WTC11 (cell line): ENCODE measurements at regions not wholly inside any gene's neighbourhood (a gene's known extent, or its start where the extent isn't known, plus 50 kb on each side); places are given as distances from the start of the nearest gene placed in this dataset.

Experiments used
- ATAC-seq: fragments of 200-7000 bp; cut with Tn5 transposase; 2 replicates; pipeline ENCODE4 v1.10.0; 2021; ENCODE audit warnings: mild to moderate bottlenecking, moderate library complexity
- CTCF ChIA-PET: fragments of 300-600 bp; sonication (Branson Sonifier 250); formaldehyde crosslinking; loops from one replicate; lab custom pipeline; 2021; ENCODE audit warnings: antibody characterized with exemption; lab: Charles Lee
- POLR2A ChIA-PET: fragments of 350-600 bp; sonication (Branson Sonifier 250); formaldehyde crosslinking; loops from one replicate; lab custom pipeline; 2021; ENCODE audit warnings: antibody characterized with exemption; lab: Charles Lee
- DNase-seq: peaks from one replicate; pipeline ENCODE4 v3.0.0; 2021; ENCODE audit warnings: low spot score
- H3K27ac Mint-ChIP-seq: 2 replicates; pipeline ENCODE4 v1.8.0; 2021; ENCODE audit warnings: mixed read lengths
- H3K27me3 Mint-ChIP-seq: 2 replicates; pipeline ENCODE4 v1.8.0; 2021; ENCODE audit warnings: low read depth, mild to moderate bottlenecking, moderate library complexity, mixed read lengths
- H3K36me3 Mint-ChIP-seq: 2 replicates; pipeline ENCODE4 v1.8.0; 2021; ENCODE audit warnings: mixed read lengths
- H3K4me1 Mint-ChIP-seq: 2 replicates; pipeline ENCODE4 v1.8.0; 2022; ENCODE audit warnings: mixed read lengths
- H3K4me3 Mint-ChIP-seq: 2 replicates; pipeline ENCODE4 v1.8.0; 2021; ENCODE audit warnings: mild to moderate bottlenecking, moderate library complexity, mixed read lengths
- H3K9me3 Mint-ChIP-seq: 2 replicates; pipeline ENCODE4 v1.8.0; 2021; ENCODE audit warnings: mixed read lengths
- AFF4 ChIP-seq: sonication (generic); formaldehyde crosslinking; IDR thresholded peaks from 2 replicates; pipeline ENCODE4 v1.8.1; 2023; ENCODE audit warnings: mild to moderate bottlenecking, missing genetic modification reagents, borderline replicate concordance
- CDX4 ChIP-seq: fragments of 250-450 bp; sonication (Bioruptor Pico); IDR thresholded peaks from 2 replicates; pipeline ENCODE4 v1.9.0; 2021; ENCODE audit warnings: moderate library complexity, mild to moderate bottlenecking, inconsistent platforms, borderline replicate concordance
- CREB1 ChIP-seq: sonication (generic); formaldehyde crosslinking; IDR thresholded peaks from 2 replicates; pipeline ENCODE4 v1.8.0; 2023; ENCODE audit warnings: mild to moderate bottlenecking, missing genetic modification reagents
- CREM ChIP-seq: sonication (generic); formaldehyde crosslinking; IDR thresholded peaks from 2 replicates; pipeline ENCODE4 v1.8.1; 2022; ENCODE audit warnings: mild to moderate bottlenecking, missing genetic modification reagents, moderate library complexity
- EMX1 ChIP-seq: fragments of 250-450 bp; sonication (Bioruptor Pico); IDR thresholded peaks from 2 replicates; pipeline ENCODE4 v1.8.0; 2021; ENCODE audit warnings: mild to moderate bottlenecking
- FOXK1 ChIP-seq: sonication (generic); formaldehyde crosslinking; IDR thresholded peaks from 2 replicates; pipeline ENCODE4 v1.8.0; 2022; ENCODE audit warnings: mild to moderate bottlenecking, moderate library complexity, missing genetic modification reagents
- GABPB1 ChIP-seq: sonication (generic); formaldehyde crosslinking; IDR thresholded peaks from 2 replicates; pipeline ENCODE4 v1.8.1; 2023; ENCODE audit warnings: mild to moderate bottlenecking, missing genetic modification reagents
- GTF2I ChIP-seq: fragments of 250-450 bp; sonication (Bioruptor Pico); conservative IDR thresholded peaks from 2 replicates; pipeline ENCODE4 v1.4.0; 2021; ENCODE audit warnings: mild to moderate bottlenecking
- HMGA2 ChIP-seq: fragments of 250-450 bp; sonication (Bioruptor Pico); IDR thresholded peaks from 2 replicates; pipeline ENCODE4 v1.4.0; 2021; ENCODE audit warnings: mild to moderate bottlenecking, moderate library complexity
- IRF1 ChIP-seq: sonication (generic); formaldehyde crosslinking; IDR thresholded peaks from 2 replicates; pipeline ENCODE4 v1.8.0; 2023; ENCODE audit warnings: missing genetic modification reagents
- NFE2L1 ChIP-seq: sonication (generic); formaldehyde crosslinking; IDR thresholded peaks from 2 replicates; pipeline ENCODE4 v1.8.1; 2023; ENCODE audit warnings: missing genetic modification reagents
- NFYB ChIP-seq: sonication (generic); formaldehyde crosslinking; conservative IDR thresholded peaks from 2 replicates; pipeline ENCODE4 v1.8.0; 2022; ENCODE audit warnings: low read depth, missing genetic modification reagents
- PREB ChIP-seq: sonication (generic); formaldehyde crosslinking; IDR thresholded peaks from 2 replicates; pipeline ENCODE4 v1.8.1; 2022; ENCODE audit warnings: mild to moderate bottlenecking, missing genetic modification reagents, moderate library complexity, borderline replicate concordance
- RORB ChIP-seq: fragments of 250-450 bp; sonication (Bioruptor Pico); IDR thresholded peaks from 2 replicates; pipeline ENCODE4 v1.9.0; 2021; ENCODE audit warnings: mild to moderate bottlenecking
- TCF7 ChIP-seq: sonication (generic); formaldehyde crosslinking; IDR thresholded peaks from 2 replicates; pipeline ENCODE4 v1.8.0; 2022; ENCODE audit warnings: mild to moderate bottlenecking, low read depth, missing genetic modification reagents, moderate library complexity
- ZBTB43 ChIP-seq: sonication (generic); formaldehyde crosslinking; IDR thresholded peaks from 2 replicates; pipeline ENCODE4 v1.8.1; 2023; ENCODE audit warnings: mild to moderate bottlenecking, missing genetic modification reagents
- ZNF263 ChIP-seq: sonication (generic); formaldehyde crosslinking; IDR thresholded peaks from 2 replicates; pipeline ENCODE4 v1.8.1; 2022; ENCODE audit warnings: low read depth, mild to moderate bottlenecking, moderate library complexity, missing genetic modification reagents
- ZNF317 ChIP-seq: sonication (generic); formaldehyde crosslinking; IDR thresholded peaks from 2 replicates; pipeline ENCODE4 v1.8.1; 2023; ENCODE audit warnings: low read depth, mild to moderate bottlenecking, moderate library complexity, missing genetic modification reagents, borderline replicate concordance
- ZSCAN18 ChIP-seq: fragments of 250-450 bp; sonication (Bioruptor Pico); IDR thresholded peaks from 2 replicates; pipeline ENCODE4 v2.1.2; 2022; ENCODE audit warnings: mild to moderate bottlenecking, moderate library complexity
- TF ChIP-seq, protein P1 (sequence below): sonication (generic); formaldehyde crosslinking; conservative IDR thresholded peaks from 2 replicates; pipeline ENCODE4 v1.8.1; 2022; ENCODE audit warnings: mild to moderate bottlenecking, missing genetic modification reagents
- TF ChIP-seq, protein P2 (sequence below): fragments of 250-450 bp; sonication (Bioruptor Pico); IDR thresholded peaks from 2 replicates; pipeline ENCODE4 v1.9.0; 2021; ENCODE audit warnings: mild to moderate bottlenecking

DNA sequence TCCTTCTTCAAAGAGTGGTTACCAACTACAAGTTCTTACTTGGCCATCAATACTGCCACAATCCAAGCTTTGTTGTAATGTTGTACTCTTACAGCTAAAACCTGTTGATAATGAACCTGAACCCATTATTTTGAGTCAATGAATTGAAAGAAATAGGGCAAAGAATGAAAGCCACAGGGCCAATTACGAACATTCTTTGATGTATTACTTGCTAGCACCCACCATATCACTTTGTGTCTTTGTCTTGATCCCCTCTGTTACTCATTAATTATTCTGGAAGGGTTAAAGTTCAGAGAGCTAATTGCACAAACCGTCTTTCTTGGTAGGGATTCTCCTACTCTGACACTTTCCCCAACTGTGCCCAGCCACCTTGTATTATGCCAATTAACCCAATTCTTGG is 53.2 kb upstream of the TFEC start:
- Mint-ChIP-seq H3K36me3 (no peaks in the 10 kb centered on the region), H3K4me3 (no peak overlapping the region), H3K9me3 (peaks cover 16% of the 10 kb centered on the region), H3K27ac (no peak overlapping the region), H3K4me1 (peaks cover 22% of the 10 kb centered on the region), H3K27me3 (no peaks in the 10 kb centered on the region)
- TF ChIP-seq GTF2I (no peak), CREM (CRISPR knock-in tag) (no peak)
- ATAC-seq: no peak
- ChIA-PET CTCF (no interaction called here), POLR2A (no interaction called here)
- no peak for DNase-seq

GRCh38 chr7:116086547-116087045 is 56.0 kb upstream of the TFEC start:
- H3K4me3 Mint-ChIP-seq: no peak overlapping the region
- no peaks in the 10 kb centered on the region for H3K27me3 Mint-ChIP-seq
- no peak for DNase-seq
- no peak for ATAC-seq
- no peaks in the 10 kb centered on the region for H3K9me3 Mint-ChIP-seq
- H3K4me1 Mint-ChIP-seq: peaks cover 22% of the 10 kb centered on the region
- no peak overlapping the region for H3K27ac Mint-ChIP-seq
- H3K36me3 Mint-ChIP-seq: no peaks in the 10 kb centered on the region
- POLR2A ChIA-PET: no interaction called here
- no peak for TF ChIP-seq NFE2L1
- no peak for TF ChIP-seq ZNF317 (CRISPR knock-in tag)
- TF ChIP-seq ZNF263 (CRISPR knock-in tag): no peak
- TF ChIP-seq EMX1 (CRISPR knock-in tag): no peak
- no peak for TF ChIP-seq TCF7 (CRISPR knock-in tag)
- TF ChIP-seq NFYB (CRISPR knock-in tag): no peak
- TF ChIP-seq HMGA2: no peak
- no peak for TF ChIP-seq AFF4 (CRISPR knock-in tag)
- TF ChIP-seq CDX4 (CRISPR knock-in tag): no peak
- no peak for TF ChIP-seq CREB1
- TF ChIP-seq IRF1: no peak
- CTCF ChIA-PET: no interaction called here

- Mint-ChIP-seq H3K4me3 (no peak overlapping the region), H3K9me3 (no peaks in the 10 kb centered on the region), H3K36me3 (no peaks in the 10 kb centered on the region), H3K4me1 (peaks cover 22% of the 10 kb centered on the region), H3K27me3 (no peaks in the 10 kb centered on the region), H3K27ac (no peak overlapping the region)
- DNase-seq (no peak), ATAC-seq (no peak)
- POLR2A ChIA-PET: no interaction called here
- CTCF ChIA-PET: no interaction called here
- no peak for TF ChIP-seq ZSCAN18
- no peak for TF ChIP-seq RORB
- TF ChIP-seq, protein P1, sequence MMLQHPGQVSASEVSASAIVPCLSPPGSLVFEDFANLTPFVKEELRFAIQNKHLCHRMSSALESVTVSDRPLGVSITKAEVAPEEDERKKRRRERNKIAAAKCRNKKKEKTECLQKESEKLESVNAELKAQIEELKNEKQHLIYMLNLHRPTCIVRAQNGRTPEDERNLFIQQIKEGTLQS (CRISPR knock-in tag): no peak
- no peak for TF ChIP-seq GABPB1
- TF ChIP-seq, protein P2, sequence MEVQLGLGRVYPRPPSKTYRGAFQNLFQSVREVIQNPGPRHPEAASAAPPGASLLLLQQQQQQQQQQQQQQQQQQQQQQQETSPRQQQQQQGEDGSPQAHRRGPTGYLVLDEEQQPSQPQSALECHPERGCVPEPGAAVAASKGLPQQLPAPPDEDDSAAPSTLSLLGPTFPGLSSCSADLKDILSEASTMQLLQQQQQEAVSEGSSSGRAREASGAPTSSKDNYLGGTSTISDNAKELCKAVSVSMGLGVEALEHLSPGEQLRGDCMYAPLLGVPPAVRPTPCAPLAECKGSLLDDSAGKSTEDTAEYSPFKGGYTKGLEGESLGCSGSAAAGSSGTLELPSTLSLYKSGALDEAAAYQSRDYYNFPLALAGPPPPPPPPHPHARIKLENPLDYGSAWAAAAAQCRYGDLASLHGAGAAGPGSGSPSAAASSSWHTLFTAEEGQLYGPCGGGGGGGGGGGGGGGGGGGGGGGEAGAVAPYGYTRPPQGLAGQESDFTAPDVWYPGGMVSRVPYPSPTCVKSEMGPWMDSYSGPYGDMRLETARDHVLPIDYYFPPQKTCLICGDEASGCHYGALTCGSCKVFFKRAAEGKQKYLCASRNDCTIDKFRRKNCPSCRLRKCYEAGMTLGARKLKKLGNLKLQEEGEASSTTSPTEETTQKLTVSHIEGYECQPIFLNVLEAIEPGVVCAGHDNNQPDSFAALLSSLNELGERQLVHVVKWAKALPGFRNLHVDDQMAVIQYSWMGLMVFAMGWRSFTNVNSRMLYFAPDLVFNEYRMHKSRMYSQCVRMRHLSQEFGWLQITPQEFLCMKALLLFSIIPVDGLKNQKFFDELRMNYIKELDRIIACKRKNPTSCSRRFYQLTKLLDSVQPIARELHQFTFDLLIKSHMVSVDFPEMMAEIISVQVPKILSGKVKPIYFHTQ: no peak
- TF ChIP-seq FOXK1 (CRISPR knock-in tag): no peak
- TF ChIP-seq PREB: no peak
- no peak for TF ChIP-seq ZBTB43 (CRISPR knock-in tag)
Measured at GRCh38 chr7:116087291-116087690, 56.7 kb upstream of the TFEC start.
